GM19455 (cell line): ENCODE measurements at regions not wholly inside any gene's neighbourhood (a gene's known extent, or its start where the extent isn't known, plus 50 kb on each side); places are given as distances from the start of the nearest gene placed in this dataset.
"Not testable (repeated sequence)": the region's sequence is repeated elsewhere in the genome, so short reads cannot be mapped to it uniquely, and the experiment has no call there.

Source experiments
- ATAC-seq: cut with Tn5 transposase; IDR thresholded peaks from one replicate; pipeline ENCODE4 v1.9.1; 2021; ENCODE audit not compliant: unreplicated experiment

DNA sequence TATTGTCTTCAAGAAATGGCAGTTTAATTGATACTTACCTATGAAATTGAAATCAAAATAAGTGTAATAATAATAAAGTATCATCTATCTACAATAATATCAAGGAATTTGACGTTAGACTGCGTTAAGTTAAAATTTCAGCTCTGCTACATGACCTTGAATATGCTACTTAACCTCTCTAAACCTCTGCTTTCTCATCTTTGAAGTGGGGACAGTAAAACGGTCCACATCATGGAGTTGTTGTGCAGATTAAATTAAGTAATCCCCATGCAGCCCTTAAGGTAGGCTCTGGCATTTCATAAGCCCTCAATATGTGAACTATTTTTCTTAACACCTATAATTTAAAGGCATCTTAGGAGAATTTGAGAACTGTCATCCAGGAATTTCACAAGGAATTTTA is 252.4 kb upstream of the PHF14 start:
- ATAC-seq = no peak

DNA sequence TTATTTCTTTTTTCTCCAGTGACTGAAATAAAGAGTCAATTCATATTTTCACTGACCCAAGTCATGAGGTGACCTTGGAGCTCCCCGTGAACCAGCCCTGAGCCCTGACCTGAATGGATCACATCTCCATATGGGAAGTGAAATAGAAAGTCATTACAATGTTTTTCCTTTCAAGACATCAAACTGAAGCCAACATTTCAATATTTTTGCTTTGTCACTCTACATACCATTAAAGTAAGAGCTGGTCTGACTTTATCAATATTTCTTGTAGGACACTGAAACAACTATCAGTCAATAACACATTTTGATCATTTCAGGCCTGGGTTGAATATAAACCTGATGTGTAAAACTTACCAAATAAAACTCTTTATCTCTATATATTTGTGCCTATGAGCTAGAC is 249.8 kb upstream of the PHF14 start:
- ATAC-seq = no peak

DNA sequence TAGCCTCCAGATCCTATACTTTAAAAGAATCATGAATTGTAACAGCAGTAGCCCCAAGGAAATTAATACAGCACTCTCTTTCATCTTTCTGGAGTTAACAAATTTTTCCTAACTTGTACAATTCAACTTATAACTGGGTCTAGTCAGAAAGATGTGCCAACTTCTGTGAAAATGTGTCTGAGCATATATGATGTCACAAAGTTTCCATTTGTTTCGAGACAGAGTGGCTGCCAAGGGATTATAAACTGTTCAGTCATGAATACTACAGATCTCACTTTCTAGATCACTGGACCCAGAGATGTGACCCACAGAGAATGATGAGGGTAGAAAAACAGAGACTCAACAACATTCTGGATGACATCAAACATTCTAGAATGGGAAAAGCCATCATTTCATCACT is 249.2 kb upstream of the PHF14 start:
- ATAC-seq = no peak

GRCh38 chr7:10727636-10728035 is 246.0 kb upstream of the PHF14 start:
- ATAC-seq = no peak

GRCh38 chr7:10731253-10731773 is 242.4 kb upstream of the PHF14 start:
- no peak for ATAC-seq

DNA sequence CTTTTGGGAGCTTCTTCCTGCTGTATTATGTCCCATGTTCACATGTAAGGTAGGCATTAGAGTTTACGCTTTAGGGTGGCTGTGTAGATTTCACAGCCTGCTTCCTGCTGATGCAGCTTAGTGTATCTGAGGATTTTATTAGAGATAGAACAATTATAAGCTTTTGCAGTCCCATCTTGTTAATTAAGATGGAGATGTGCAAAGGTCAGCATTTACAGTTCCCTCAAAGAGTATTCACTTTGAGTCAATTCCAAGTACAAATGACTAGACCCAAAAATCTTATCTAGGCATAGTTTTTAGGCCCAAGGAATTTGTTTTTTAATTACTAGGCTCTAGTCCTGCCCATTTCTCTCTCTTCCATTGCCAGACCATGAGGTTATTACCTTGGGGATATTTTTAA is 239.9 kb upstream of the PHF14 start:
- ATAC-seq = no peak

DNA sequence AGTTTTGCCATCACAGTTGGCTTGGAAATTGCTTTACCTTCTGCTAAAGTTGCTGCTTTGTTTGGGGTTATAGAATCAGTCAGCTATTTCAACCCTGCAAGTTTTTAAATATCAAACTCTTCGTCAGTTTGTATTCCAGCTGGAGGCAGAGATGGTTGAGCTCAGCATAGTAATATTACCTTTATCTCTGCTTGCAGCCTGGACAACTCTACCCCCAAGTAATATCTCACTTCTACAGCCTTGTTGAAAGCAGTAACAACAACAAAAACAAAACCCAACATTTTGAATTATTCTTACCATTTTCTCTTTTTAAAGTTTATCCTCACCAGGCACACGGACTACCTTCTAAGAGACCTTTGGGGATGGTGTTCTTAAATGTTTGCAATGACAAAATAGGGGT is 239.1 kb upstream of the PHF14 start:
- ATAC-seq = no peak

DNA sequence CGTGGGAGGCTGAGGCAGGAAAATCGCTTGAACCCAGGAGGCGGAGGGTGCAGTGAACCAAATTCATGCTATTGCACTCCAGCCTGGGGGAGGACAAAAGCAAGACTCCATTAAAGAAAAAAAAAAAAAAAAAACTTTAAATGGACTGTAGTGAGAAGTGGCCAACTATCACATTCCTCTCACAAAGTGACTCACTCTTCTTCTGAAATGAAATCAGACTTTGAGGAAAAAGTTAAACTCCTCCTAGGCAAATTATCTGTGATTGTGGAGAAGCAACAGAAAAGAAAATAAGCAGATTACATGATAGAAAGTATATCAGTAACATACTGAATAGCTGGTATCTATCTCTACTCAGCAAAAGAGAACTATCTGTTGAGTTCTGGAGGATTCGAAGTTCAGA is 234.3 kb upstream of the PHF14 start:
- no peak for ATAC-seq

- ATAC-seq = no peak
Measured at GRCh38 chr7:10740805-10741204, 232.9 kb upstream of the PHF14 start.

GRCh38 chr7:10756981-10757380 is 216.7 kb upstream of the PHF14 start:
- no peak for ATAC-seq

DNA sequence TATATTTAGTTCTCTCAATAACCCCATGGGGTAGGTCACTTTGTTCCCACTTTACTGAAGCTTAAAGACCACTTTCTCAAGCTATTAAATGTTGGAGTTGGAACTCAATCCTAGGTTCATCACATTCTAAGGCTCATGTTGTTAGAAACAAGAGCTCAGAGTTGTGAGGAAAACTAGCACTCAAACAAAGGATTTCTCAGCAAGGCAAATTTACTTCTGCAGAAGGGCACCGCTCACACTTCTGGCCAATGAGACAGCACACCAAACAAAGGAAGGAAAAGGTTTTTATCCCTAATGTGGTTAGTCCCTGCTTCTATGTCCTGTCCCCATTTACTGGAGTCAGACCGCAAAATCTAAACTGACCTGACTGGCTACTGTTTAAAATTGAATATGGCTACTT is 214.6 kb upstream of the PHF14 start:
- ATAC-seq = no peak

DNA sequence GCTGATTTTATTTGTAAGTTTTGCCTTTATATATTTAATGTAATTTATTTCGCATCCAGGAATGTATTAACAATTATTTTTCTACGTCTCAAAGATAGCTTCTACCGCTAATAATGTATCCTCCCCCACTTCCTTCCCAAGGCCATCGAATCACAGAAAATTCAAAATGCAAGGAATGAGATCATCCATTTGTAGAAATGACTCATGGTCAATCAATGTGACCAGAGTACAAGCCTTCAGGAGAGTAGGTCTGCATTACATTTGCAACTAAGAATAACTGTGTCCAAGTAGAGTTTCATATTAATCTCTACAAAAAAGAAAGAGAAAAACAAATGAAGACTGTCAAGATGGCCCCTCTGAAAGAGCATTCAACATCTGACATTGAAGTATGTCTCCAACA is 205.9 kb upstream of the PHF14 start:
- no peak for ATAC-seq

DNA sequence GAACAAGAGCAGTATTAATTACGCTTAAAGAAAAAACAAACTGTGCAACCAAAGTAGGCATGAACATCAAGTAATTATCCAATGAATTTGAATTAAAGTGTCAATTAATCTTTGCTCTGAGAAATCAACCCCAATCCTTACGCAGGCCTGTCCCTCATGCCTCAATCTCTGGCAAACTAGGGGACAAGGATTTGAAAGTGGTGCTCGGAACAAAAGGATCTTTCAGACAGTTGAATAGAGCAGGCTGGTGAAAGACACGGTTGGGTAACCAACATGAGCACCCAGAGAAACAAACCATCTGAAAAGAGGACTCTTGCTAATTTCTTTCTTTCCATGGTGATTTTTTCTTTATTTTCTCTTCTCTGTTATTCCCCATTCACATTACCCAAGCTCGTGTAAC is 203.5 kb upstream of the PHF14 start:
- no peak for ATAC-seq

GRCh38 chr7:10773430-10773829 is 200.2 kb upstream of the PHF14 start:
- ATAC-seq = no peak

- ATAC-seq = no peak
Measured at GRCh38 chr7:10779465-10780399, 193.9 kb upstream of the PHF14 start.

- ATAC-seq = no peak
Measured at GRCh38 chr7:10780400-10780747, 193.3 kb upstream of the PHF14 start.

DNA sequence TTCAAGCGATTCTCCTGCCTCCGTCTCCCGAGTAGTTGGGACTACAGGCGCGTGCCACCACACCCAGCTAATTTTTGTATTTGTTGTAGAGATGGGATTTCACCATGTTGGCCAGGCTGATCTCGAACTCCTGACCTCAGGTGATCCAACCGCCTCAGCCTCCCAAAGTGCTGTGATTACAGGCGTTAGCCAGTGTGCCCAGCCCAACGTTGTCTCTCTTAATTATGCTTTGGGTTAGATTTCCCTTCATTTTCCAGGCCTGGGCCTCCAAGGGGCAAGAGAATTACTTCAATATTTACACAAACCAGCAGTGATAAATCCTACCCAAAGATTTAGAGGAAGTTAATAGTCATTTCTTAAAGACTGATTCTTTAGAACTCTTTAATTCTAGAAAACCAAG is 186.7 kb upstream of the PHF14 start:
- ATAC-seq = not testable (repeated sequence)

GRCh38 chr7:10789170-10789569 is 184.5 kb upstream of the PHF14 start:
- ATAC-seq = no peak

GRCh38 chr7:10790910-10791309 is 182.8 kb upstream of the PHF14 start:
- no peak for ATAC-seq

GRCh38 chr7:10793995-10794775 is 179.5 kb upstream of the PHF14 start:
- no peak for ATAC-seq

DNA sequence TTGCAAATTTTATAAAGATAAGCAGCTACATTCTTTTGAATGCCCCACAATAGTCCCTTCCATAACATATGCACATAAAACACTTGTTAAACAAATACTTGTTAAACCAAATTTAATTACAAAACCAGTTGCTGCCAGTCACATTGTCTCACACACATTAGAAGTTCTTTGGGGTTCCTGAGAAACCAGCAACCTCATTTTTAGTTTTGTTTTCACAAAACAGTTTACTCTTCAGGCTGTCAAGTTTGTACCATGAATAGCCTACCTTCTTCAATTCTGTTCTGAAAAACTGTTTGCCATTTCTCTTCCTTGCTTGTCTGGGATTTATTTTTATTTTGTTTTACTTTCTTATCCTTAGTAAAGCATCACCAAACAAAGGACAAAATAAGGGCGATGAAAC is 176.5 kb upstream of the PHF14 start:
- ATAC-seq = no peak

GRCh38 chr7:10798044-10798443 is 175.6 kb upstream of the PHF14 start:
- ATAC-seq = no peak
